VCaP (cell line): ENCODE measurements at regions not wholly inside any gene's neighbourhood (a gene's known extent, or its start where the extent isn't known, plus 50 kb on each side); places are given as distances from the start of the nearest gene placed in this dataset.
A peak's percentile ranks its signal among the peaks of the same experiment; 100 is the strongest.

Experiments used
- H3K27ac ChIP-seq: fragments of 450-650 bp; 2 replicates; pipeline ENCODE4 v1.5.1; 2017
- CTCF ChIP-seq: fragments of 450-650 bp; conservative IDR thresholded peaks from 2 replicates; pipeline ENCODE4 v1.5.1; 2017; ENCODE audit warnings: mild to moderate bottlenecking, moderate library complexity

DNA sequence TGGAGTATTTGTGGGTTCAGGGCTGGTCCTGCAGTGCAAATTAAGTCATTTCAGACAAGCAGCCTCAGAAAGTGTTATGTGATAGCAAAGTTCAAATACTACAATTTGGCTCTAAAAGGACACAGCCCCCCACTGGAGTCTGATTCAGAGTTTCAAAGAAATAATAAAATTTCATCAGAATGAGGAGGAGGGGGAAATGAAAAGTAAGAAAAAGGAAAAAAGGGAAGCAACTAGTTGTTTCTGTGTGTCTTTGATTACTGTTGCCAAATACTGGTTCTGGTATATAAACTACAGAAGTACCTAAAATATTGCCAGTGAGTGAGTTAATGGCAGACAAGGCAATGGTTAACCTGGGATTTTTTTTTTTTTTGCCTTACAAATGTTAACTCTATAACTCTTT, 773.9 kb downstream of the BCL11A start:
- no peak for TF ChIP-seq CTCF
- no peak overlapping the region for H3K27ac ChIP-seq

GRCh38 chr2:59777120-59777519, 776.3 kb downstream of the BCL11A start:
- no peak for TF ChIP-seq CTCF

GRCh38 chr2:59776726-59777008, 776.8 kb downstream of the BCL11A start:
- no peak overlapping the region for H3K27ac ChIP-seq
- TF ChIP-seq CTCF, result no peak

More at GRCh38 chr2:59777120-59777519, 776.3 kb downstream of the BCL11A start:
- H3K27ac ChIP-seq, result no peak overlapping the region

GRCh38 chr2:59774821-59775433, 778.5 kb downstream of the BCL11A start:
- no peak overlapping the region for H3K27ac ChIP-seq
- TF ChIP-seq CTCF, result peak; percentile 25; the same call in 1 of the 2 replicates

GRCh38 chr2:59770651-59771050, 782.8 kb downstream of the BCL11A start:
- H3K27ac ChIP-seq, result no peak overlapping the region
- no peak for TF ChIP-seq CTCF

GRCh38 chr2:59761966-59762365, 791.5 kb downstream of the BCL11A start:
- no peak for TF ChIP-seq CTCF
- no peak overlapping the region for H3K27ac ChIP-seq

DNA sequence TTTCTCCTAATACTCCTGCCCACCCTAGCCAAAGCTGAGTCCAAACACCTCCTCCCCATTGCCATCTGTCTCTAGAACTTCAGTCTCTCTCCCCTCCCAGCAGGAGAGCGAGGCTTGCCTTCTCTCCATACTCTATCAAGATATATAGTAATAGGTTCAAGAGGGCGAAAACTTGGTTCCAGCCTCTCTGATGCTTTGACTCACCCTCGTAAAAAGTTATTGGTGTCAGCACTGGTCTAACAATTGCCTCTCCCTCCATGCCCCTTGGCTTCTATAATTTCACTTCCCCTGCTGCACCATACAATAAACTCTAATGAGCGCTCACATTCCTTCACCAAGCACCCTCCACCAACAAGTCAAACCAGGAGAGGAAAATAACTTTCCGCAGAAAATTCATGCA, 797.3 kb downstream of the BCL11A start:
- no peak overlapping the region for H3K27ac ChIP-seq
- no peak for TF ChIP-seq CTCF
